Right renal pelvis (tissue), 4 donors: ENCODE measurements at regions not wholly inside any gene's neighbourhood (a gene's known extent, or its start where the extent isn't known, plus 50 kb on each side); places are given as distances from the start of the nearest gene placed in this dataset.

Experiments used
- DNase-seq, 4 donors: peaks; one replicate each; pipeline ENCODE4 v3.0.0-alpha.2; 2013; ENCODE audit warnings: low read depth in 4 of 4, low spot score in 3 of 4, missing footprints in 1 of 4

- DNase-seq = no peak
Observed at GRCh38 chr4:119725688-119726330, 97.2 kb upstream of the PDE5A start.

GRCh38 chr4:119725011-119725410, 96.4 kb upstream of the PDE5A start:
- DNase-seq = no peak

GRCh38 chr4:119722670-119723069, 94.1 kb upstream of the PDE5A start:
- no peak for DNase-seq

- no peak for DNase-seq
Observed at GRCh38 chr4:119721878-119722277, 93.3 kb upstream of the PDE5A start.

- no peak for DNase-seq
Observed at GRCh38 chr4:119715490-119716445, 87.2 kb upstream of the PDE5A start.

GRCh38 chr4:119709418-119709817, 80.8 kb upstream of the PDE5A start:
- DNase-seq = no peak

- DNase-seq = no peak
Observed at GRCh38 chr4:119707336-119707735, 78.7 kb upstream of the PDE5A start.

- DNase-seq = no peak
Observed at GRCh38 chr4:119706804-119707203, 78.2 kb upstream of the PDE5A start.

GRCh38 chr4:119697887-119698393, 69.3 kb upstream of the PDE5A start:
- DNase-seq = no peak

GRCh38 chr4:119696963-119697362, 68.4 kb upstream of the PDE5A start:
- no peak for DNase-seq

- DNase-seq = no peak
Observed at GRCh38 chr4:119695216-119695615, 66.6 kb upstream of the PDE5A start.

- DNase-seq = no peak
Observed at GRCh38 chr4:119693126-119693525, 64.5 kb upstream of the PDE5A start.

GRCh38 chr4:119692001-119692400, 63.4 kb upstream of the PDE5A start:
- no peak for DNase-seq

GRCh38 chr4:119690871-119691270, 62.3 kb upstream of the PDE5A start:
- DNase-seq = no peak

- DNase-seq = no peak
Observed at GRCh38 chr4:119688446-119688845, 59.8 kb upstream of the PDE5A start.

GRCh38 chr4:119684463-119684862, 55.9 kb upstream of the PDE5A start:
- DNase-seq = no peak

- DNase-seq = peak in 2 of 4 donors; percentile 12 to 43
Observed at GRCh38 chr4:119683518-119683917, 54.9 kb upstream of the PDE5A start.

- DNase-seq = no peak
Observed at GRCh38 chr4:119682099-119682498, 53.5 kb upstream of the PDE5A start.

GRCh38 chr4:119679251-119679650, 50.6 kb upstream of the PDE5A start:
- DNase-seq = no peak

- no peak for DNase-seq
Observed at GRCh38 chr4:119678761-119679160, 50.2 kb upstream of the PDE5A start.
